Inflammatory macrophage (primary cell): ENCODE measurements at regions not wholly inside any gene's neighbourhood (a gene's known extent, or its start where the extent isn't known, plus 50 kb on each side); places are given as distances from the start of the nearest gene placed in this dataset.
"Not testable (repeated sequence)": the region's sequence is repeated elsewhere in the genome, so short reads cannot be mapped to it uniquely, and the experiment has no call there.

Source experiments
- DNase-seq, 2 donors: peaks; one replicate each; pipeline ENCODE4 v3.0.0-alpha.2; 2020 to 2022

DNA sequence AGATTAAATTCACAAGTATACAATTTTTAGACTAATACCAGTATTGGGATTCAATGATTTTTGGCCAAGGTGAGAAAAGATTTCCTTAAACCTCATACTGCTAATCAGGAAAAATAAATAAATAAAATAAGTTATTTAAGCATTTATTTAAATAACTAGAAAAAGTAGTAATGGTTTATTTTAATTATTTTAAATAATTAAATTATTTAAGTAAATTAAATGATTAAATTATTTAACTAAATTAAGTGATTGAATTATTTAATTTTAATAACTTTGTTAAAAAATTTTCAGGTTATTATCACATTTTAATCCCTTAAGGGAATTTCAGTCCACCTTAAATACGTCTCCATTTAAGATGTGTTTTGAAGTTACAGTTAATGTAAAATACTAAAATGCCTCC, 1831.5 kb upstream of the MIR17HG start:
- DNase-seq: no peak

DNA sequence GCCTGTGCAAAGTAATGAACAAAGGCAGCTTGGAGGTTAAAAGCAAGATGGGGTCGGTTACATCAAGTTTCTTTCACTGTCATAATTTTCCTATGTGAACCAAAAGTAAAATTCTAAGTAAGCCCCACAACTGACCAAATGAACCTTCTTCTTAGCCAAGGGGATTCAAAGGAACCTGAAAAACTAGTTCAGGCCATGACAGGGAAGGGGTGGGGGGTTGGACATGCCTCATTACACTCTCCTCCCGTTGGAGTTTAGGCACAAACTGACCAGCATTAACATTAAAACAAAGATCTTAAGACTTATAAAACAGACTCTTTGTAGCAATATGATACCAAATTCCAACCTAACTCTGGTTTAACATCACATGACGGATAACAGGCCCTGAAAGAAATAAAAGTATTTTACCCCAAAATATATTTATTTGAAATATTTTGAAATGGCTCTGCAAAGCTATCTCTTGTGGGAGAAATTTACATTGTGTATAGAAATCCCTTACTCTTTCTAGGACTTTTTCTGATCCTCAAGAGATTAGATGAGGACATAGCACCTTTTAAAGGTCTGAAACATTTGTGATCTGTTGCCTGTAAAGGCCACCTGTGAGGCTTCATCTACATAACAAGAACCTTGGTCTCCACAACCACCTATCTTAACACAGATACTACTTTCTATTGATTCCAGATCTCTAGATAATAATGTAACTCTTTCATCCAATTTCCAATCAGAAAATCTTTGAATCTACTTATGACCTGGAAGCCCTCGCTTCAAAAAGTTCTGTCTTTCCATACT, 1829.0 kb upstream of the MIR17HG start:
- DNase-seq: no peak

DNA sequence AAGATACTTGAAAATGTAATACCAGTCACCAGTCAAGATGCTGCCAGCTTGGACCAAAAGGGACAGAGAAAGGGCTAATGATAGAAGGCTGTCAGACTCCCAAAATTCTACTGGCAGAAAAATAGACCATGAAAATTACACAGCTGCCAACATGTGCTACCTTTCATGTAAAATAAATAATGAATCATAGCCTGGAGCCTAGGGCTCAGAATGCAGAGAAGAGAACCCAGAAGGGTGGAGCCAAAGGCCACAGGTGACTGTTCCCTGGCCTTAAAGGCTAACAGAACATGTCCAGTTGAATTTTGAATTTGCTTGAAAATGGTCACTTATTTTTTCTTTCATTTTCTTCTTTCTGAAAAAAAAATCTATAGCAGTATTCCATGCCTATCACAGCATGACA, 1827.0 kb upstream of the MIR17HG start:
- no peak for DNase-seq

DNA sequence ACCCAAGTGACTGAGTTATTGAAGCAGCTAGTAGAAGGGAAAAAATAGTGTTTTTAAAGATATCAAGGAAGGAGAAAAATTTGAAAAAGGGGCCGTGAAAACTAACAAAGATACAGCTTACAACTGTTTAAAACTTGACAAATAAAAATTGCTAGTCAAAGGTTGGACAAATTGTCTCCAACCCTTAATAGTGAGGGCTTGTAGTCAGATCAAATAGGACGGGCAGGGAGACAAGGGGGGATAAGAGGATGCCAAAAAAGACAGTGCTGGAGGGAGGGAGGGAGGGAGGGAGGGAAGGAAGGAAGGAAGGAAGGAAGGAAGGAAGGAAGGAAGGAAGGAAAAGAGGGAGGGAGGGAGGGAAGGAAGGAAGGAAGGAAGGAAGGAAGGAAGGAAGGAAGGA, 1825.8 kb upstream of the MIR17HG start:
- DNase-seq: not testable (repeated sequence)

DNA sequence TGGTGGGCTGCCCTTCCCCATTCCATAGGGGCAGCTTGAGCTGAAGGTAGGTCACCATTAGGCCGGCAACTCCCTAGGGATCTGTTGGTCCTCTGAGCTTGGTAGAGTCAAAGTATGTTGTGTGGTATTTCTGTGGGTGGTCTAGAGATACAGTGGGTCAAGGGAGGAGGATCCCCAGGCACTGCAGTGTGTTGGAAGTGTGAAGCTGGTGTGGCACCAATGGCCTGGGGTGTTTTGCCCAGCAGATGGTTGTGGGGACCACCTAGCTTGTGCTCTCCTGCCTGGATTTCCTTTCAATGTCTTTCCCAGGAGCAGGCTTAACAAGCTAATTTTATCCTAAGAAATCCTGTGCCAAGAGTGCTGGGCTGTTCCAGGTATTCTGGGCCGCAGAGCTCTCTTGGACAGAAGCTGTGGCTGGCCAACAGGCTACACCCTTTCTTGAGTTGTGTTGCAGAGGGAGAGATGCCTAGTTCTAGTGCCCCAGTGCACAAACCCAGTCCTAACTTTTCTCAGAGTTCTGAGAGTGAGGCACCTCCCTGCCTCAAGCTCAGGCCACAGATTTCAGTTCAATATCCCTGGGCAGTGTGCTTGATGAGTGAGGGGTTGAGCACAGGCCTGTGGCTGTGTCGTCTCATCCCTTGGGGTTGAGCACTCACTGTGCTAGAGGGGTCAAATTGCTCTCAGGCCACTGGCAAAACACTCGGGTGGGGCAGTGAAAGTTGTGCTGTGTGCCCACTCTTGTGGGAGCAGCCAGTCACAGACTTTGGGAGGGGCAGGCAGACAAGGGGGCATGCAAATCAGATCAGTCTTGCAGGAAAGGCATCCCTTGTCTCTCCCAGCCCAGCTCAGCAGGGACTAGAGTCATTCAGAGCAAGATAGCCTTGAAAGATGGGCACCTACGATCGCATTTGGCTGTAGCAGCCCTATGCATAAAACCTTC, 1806.1 kb upstream of the MIR17HG start:
- DNase-seq: no peak

DNA sequence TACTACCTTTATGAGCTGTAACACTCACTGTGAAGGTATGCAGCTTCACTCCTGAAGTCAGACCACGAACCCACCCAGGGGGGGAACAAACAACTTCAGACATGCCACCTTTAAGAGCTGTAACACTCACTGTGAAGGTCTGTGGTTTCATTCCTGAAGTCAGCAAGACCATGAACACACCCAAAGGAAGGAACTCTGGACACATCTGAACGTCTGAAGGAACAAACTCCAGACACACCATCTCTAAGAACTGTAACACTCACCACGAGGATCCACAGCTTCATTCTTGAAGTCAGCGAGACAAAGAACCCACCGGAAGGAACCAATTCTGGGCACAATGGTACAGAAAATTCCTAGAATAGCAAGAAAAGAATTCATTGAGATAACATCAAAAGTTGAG, 1796.5 kb upstream of the MIR17HG start:
- no peak for DNase-seq

DNA sequence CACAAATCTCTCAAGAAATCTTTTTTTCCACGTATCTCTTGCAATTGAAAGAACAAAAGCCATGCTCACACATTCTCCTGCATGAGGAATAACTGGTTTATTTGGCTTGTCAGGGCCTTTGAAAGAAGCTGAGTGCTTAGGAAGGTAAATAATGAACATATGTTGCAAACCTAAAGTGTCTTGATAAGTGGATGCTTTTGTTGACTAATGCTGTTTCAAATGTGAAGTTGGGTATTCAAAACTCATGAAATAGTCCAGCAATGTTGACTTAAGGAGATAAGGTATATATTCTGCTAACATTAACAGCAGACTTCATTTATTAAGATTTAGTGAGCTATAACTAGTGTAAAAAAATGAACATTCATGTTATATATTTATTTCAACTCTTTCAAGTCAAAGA, 1792.7 kb upstream of the MIR17HG start:
- no peak for DNase-seq

DNA sequence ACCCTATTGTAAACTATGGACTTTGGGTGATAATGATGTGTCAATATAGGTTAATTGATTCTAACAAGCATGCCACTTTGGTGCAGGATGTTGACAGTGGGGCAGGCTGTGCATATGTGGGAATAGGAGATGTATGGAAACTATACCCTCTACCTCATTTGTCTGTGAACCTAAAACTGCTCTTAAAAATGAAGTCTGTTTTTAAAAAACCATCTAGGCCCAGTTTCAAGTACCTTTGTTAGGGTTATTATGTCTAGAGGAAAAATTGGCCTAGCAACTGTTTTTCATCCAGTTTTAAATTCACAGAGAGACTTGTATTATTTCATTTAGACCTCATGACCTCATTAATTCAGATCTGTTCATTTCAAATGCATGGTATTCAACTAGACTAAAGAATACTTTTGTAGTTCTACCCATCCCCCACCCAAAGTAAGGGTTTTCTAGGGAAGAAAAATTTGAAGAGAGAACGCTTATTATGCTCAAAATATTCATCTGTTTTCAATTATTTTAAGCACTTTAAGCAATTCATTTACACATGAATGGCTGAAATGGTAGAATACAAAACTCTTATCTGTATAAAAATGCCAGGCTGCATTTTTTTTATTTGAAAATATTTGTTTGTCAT, 1781.9 kb upstream of the MIR17HG start:
- no peak for DNase-seq

DNA sequence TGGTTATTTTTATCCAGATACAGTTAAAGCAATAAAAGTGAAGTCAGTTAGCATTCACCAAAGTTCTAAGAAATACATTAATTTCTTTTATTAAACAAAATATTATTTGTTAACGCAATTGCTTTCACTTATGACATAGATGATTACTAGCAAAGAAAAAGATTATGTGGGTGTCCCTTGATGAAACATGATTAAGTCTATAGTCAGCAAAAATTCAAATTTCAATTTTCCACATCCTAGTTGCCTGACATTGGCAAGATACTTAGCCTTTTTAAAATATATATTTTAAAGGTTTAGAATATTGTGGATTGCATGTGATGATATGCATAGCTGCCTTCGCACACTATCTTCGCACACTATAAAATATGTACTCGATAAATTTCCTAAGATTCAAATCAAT, 1780.5 kb upstream of the MIR17HG start:
- DNase-seq: no peak

DNA sequence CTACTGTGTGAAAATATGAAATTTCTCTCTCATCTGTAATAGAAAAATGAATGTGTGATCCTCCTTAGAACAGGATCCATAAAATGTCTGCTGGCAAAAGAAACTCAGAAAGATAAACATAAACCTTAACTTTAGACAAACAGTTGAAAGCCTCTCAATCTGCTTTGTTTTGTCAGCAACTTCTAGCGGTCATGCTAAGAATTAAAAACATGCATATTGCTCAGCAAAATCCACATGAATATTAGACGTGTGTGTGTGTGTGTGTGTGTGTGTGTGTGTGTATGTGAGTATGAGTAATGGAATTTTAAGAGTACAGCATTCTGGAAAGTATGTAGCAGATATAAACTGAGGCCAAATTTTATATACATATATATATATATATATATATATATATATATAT, 1779.2 kb upstream of the MIR17HG start:
- no peak for DNase-seq

DNA sequence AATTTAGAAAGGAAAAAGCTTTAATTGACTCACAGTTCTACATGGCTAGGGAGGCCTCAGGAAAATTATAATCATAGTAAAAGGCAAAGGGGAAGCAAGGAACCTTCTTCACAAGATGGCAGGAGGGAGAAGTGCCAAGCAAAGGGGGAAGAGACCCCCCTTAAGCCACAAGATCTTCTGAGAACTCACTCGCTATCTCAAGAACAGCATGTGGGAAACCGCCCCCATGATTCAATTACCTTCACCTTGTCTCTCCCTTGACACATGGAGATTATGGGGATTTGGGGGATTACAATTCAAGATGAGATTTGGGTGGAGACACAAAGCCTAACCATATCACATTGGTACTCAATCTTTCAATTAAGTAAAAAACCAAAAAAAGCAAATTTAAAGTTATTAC, 1778.7 kb upstream of the MIR17HG start:
- no peak for DNase-seq

DNA sequence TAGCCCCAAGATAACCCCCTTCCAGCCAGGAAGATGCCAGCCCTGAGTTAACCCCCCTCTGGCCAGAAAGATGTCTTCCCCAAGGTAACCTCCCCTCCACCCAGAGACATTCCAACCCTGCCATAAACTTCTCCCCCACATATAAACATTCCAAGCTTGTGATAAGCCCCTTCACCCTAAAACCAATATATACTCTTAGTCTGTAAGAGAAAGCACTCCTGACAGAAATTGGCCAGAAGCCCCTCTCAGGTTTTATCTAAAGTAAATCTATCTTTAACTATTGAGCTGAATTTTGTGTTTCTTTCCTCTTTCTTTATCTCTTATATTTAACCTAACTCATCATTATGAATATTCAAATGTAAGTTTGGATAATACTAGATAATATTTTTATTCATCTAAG, 1775.8 kb upstream of the MIR17HG start:
- no peak for DNase-seq

DNA sequence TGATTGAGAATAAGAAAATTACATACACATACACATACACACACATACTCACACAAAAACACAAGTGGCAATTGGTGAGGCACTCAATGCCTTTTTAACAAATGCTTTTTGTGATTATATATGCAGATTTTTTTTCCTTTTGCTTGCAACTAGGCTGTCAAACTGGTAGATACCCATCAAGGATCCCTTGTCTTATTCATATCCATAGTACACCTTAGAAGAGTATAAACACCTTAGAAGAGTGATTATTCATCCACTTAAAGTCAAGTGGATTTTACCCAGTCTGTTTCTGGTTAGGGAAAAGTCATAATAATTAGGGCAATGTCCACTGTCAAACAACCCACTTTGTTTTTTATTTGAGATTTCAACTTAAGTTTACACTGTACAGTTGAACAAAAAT, 1773.4 kb upstream of the MIR17HG start:
- no peak for DNase-seq

DNA sequence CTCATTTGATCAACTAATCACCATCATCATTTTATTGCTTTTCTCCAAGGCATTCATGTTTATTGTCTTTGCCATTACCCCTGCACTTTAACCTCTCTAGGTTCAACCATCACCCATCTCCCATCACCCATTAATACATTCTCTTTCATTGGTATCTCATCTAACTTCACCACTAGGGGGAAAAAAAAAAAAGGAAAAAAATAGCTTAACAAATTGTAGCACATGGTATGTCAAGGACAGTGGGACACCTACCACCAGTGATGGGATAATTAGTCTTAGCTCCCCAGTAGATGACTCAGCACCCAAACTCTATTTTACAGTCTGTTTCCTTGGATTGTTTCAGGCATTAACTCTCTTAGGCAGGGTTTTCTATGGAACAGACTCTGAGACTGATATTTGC, 1770.2 kb upstream of the MIR17HG start:
- DNase-seq: no peak

DNA sequence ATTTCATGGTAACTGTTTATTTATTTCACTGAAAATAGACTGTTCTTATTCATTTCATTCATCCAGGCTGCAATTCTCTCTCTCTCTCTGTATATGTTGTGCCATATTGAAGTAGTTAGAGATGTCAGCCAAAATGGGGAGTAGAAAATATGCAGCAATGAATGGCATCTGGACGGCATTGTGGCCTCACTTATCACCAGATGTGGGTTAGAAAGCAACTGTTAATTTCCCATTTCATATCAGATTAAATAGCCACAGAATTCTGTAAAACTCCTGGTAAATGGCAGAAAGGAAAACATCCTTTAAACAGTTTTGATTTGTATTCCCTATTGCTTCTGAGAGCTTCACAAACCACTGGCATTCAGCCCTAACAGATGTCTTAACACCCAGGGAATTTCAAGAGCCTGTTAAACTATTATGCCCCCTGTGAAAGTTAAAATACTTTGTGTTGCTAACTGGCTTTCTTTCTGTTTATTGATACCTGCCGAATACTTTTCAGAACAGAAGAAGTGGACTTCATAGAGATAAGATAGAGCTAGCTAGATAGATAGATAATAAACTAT, 1763.3 kb upstream of the MIR17HG start:
- no peak for DNase-seq

DNA sequence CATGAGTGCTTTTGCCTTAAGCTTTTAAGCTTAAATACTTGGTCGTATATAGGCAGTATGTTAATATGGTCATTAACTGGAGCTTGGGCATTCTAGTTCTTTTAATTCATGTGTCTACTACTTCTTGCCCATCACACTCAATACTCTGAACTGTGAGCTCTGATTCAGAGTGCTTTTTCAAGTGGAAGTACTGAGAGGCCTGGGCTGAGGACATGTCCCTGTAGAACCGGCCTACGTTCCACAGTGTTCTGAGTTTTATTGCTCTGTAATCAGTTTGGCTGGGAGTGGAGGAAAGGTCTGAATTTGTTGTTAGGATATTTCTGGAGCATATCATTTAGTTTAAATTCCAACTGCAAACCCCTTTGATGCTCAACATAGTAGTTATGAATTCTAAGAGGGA, 1744.8 kb upstream of the MIR17HG start:
- no peak for DNase-seq

DNA sequence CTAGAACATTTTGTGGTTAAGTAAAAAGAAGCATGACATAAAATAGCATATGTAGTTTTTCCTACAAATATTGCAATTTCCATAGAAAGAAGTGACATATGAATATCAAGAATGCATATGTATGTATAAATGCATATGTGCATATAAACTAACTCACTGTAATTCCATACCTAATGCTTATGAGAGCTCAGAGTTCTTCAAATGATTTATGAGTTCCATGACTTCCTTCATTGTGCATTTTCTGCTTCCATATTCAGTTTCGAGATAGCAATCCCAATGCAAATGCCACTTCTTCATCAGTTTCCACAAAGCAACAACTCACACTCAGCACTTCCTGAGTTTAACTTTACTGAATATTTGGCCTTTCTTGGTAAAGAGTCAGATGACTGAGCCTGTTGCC, 1744.3 kb upstream of the MIR17HG start:
- no peak for DNase-seq

DNA sequence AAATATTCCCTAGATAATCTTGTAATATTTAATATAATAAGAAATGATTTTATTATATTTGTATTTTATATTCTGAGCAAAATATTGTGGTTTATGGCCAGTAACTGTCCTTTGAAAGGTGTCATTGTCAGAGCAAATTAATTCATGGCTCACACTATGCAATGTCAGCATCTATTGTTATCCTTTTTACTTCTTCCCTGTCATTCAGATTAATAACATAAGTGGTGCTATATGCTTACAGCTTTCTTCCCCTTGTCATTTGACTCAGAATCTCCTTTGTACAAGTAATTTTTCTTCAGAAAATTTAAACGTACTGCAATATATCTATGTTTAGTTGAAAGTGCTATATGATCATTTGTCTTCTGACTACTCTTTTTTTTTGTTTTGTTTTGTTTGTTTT, 1738.2 kb upstream of the MIR17HG start:
- no peak for DNase-seq

DNA sequence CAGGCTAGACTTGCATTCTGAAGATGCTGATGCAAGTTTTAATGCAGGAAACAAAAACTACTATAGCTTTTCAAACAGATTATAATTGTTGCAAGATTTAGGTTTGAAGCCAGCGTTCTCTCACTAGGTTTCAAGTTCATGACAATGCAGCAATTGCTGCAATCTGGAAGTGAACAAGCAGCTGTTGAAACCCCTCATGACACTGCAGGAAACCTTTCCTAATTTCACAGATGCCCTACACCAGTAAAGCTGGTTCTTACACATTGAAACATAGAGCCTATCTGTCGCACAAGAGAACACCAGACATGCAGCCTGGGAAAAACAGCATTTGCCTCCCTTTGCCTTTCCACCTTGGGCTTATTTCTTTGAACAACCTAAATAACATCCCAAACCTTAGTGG, 1737.2 kb upstream of the MIR17HG start:
- DNase-seq: no peak

DNA sequence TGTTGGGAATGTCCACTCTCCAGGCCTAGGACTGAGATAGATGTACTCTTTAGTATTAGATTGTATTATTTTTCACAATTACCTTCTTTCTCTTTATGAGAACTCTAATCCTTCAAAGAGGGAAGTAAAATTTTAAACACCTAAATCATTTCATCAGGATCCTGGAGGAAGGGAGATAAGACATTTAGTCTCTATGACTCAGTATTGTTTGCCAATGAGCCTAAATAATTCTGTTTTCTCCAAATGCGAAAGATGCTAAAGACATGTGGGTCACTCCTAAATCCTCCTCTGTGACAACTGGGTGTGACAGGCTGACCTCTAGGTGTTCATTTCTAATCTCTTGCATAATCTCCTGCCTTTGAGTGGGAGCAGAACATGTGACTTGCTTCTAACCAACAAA, 1736.6 kb upstream of the MIR17HG start:
- no peak for DNase-seq

DNA sequence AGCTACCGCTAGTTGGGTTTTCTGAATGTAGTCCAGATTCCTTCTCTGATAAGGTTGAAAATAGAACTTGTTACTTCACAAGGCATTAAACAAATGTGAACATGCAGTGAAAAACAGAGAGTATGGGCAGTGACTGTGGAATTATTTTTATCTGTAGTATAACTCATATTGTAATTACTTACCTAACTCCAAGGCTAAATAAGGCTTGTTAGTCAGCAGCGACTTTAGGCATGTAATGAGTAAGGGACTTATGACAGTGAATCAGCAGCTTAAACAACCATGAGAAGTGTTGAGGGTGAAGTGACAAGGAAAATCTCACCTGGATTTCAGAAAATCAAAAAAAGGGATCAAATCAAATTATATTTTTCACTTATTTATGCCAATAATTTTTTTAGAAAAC, 1719.5 kb upstream of the MIR17HG start:
- no peak for DNase-seq

DNA sequence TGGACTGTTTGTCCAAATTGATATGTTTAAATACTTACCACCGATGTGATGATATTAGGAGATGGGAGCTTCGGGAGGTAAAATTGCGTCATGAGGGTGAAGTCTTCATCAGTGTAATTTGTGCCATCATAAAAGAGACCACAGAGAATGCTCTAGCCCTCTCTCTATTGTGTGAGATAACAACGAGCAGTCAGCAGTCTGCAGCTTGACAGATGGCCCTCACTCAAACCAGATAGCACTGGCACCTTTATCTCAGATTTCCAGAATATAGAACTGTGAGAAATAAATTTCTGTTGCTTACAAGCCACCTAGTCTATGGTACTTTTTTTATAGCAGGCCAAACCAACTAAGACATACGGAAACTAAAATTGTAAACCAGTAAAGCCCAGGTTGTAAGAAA, 1718.9 kb upstream of the MIR17HG start:
- no peak for DNase-seq

DNA sequence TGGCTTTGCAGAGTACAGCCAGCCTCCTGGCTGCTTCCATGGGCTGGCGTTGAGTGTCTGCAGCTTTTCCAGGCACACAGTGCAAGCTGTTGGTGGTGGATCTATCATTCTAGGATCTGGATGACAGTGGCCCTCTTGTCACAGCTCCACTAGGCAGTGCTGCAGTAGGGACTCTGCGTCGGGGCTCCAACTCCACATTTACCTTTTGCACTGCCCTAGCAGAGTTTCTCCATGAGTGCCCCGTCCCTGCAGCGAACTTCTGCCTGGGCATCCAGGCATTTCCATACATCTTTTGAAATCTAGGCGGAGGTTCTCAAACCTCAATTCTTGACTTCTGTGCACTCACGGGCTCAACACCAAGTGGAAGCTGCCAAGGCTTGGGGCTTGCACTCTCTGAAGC, 1697.3 kb upstream of the MIR17HG start:
- no peak for DNase-seq
